ENCODE measurements at regions not wholly inside any gene's neighbourhood (a gene's known extent, or its start where the extent isn't known, plus 50 kb on each side); places are given as distances from the start of the nearest gene placed in this dataset.
"Not testable (repeated sequence)": the region's sequence is repeated elsewhere in the genome, so short reads cannot be mapped to it uniquely, and the experiment has no call there.

- H3K4me3 Mint-ChIP-seq, result no peak overlapping the region
- no peaks in the 10 kb centered on the region for H3K27me3 Mint-ChIP-seq
- no peaks in the 10 kb centered on the region for H3K4me1 Mint-ChIP-seq
- DNase-seq (no peak), ATAC-seq (ENCODE audit: low read depth in 2 of 2) (no peak)
- no peak overlapping the region for H3K27ac Mint-ChIP-seq
- peaks cover 6 to 19% (median 9%) of the 10 kb centered on the region in 7 donors for H3K9me3 Mint-ChIP-seq
- no peaks in the 10 kb centered on the region for H3K36me3 Mint-ChIP-seq
These were observed 551.8 kb downstream of the CDH9 start for GRCh38 chr5:26486631-26487030.

DNA sequence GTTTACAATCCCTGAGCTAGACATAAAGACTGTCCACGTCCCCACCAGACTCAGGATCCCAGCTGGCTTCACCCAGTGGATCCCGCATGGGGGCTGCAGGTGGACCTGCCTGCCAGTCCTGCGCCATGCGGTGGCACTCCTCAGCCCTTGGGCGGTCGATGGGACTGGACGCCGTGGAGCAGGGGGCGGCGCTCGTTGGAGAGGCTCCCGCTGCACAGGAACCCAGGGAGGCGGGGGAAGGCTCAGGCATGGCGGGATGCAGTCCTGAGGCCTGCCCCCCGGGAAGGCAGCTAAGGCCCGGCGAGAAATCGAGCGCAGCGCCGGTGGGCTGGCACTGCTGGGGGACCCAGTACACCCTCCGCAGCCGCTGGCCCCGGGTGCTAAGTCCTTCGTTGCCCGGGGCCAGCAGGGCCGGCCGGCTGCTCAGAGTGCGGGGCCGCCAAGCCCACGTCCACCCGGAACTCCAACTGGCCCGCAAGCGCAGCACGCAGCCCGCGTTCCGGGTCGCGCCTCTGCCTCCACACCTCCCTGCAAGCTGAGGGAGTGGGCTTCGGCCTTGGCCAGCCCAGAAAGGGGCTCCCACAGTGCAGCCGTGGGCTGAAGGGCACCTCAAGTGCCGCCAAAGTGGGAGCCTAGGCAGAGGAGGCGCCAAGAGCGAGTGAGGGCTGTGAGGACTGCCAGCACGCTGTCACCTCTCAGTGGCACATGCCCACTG is 553.1 kb downstream of the CDH9 start:
- not testable (repeated sequence) for ATAC-seq (ENCODE audit: low read depth in 2 of 2)

GRCh38 chr5:26482810-26483375 is 555.5 kb downstream of the CDH9 start:
- H3K4me1 Mint-ChIP-seq, result no peaks in the 10 kb centered on the region
- ATAC-seq (ENCODE audit: low read depth in 2 of 2), result no peak
- no peaks in the 10 kb centered on the region for H3K27me3 Mint-ChIP-seq
- H3K36me3 Mint-ChIP-seq, result no peaks in the 10 kb centered on the region
- no peak overlapping the region for H3K27ac Mint-ChIP-seq
- H3K9me3 Mint-ChIP-seq, result peaks cover 0 to 12% (median 7%) of the 10 kb centered on the region in 7 donors
- no peak for DNase-seq
- peak overlapping the region in 1 of 8 donors; percentile 15 for H3K4me3 Mint-ChIP-seq

More for the DNA sequence above, 553.1 kb downstream of the CDH9 start:
- not testable (repeated sequence) for H3K27ac Mint-ChIP-seq, H3K4me1 Mint-ChIP-seq, H3K36me3 Mint-ChIP-seq, H3K4me3 Mint-ChIP-seq, H3K27me3 Mint-ChIP-seq, DNase-seq
- peaks cover 4 to 15% (median 8%) of the 10 kb centered on the region in 7 donors for H3K9me3 Mint-ChIP-seq

- H3K27me3 Mint-ChIP-seq, result no peaks in the 10 kb centered on the region
- DNase-seq (no peak), ATAC-seq (ENCODE audit: low read depth in 2 of 2) (no peak)
- no peaks in the 10 kb centered on the region for H3K4me1 Mint-ChIP-seq
- peak overlapping the region in 1 of 8 donors; percentile 15 for H3K4me3 Mint-ChIP-seq
- H3K27ac Mint-ChIP-seq, result no peak overlapping the region
- peaks cover 0 to 8% (median 5%) of the 10 kb centered on the region in 7 donors for H3K9me3 Mint-ChIP-seq
- H3K36me3 Mint-ChIP-seq, result no peaks in the 10 kb centered on the region
These were observed 556.1 kb downstream of the CDH9 start for GRCh38 chr5:26482076-26482809.

- Mint-ChIP-seq H3K4me3 (no peak overlapping the region), H3K27me3 (no peaks in the 10 kb centered on the region), H3K9me3 (peaks cover 0 to 4% (median 0%) of the 10 kb centered on the region in 7 donors), H3K4me1 (no peaks in the 10 kb centered on the region), H3K36me3 (no peaks in the 10 kb centered on the region), H3K27ac (no peak overlapping the region)
- no peak for DNase-seq
- ATAC-seq (ENCODE audit: low read depth in 2 of 2), result no peak
These were observed 567.9 kb downstream of the CDH9 start for GRCh38 chr5:26470439-26470838.

DNA sequence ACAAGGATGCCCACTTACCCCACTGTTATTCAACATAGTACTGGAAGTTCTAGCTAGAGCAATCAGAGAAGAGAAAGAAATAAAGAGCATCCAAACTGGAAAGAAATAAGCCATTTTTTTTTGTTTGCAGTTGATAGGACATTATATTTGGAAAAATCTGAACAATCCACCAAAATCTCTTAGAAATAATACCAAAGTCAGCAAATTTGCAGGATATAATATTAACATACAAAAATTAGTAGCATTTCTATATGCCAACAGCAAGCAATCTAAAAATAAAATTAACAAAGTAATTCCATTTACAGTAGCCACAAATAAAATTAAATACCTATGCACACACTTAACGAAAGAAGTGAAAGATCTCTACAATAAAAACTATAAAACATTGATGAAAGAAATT is 599.3 kb downstream of the CDH9 start:
- ATAC-seq (ENCODE audit: low read depth in 2 of 2) (no peak), DNase-seq (no peak)
- no peak overlapping the region for H3K27ac Mint-ChIP-seq
- H3K27me3 Mint-ChIP-seq, result no peaks in the 10 kb centered on the region
- H3K36me3 Mint-ChIP-seq, result no peaks in the 10 kb centered on the region
- no peak overlapping the region for H3K4me3 Mint-ChIP-seq
- peaks cover 0 to 11% (median 5%) of the 10 kb centered on the region in 7 donors for H3K9me3 Mint-ChIP-seq
- H3K4me1 Mint-ChIP-seq, result no peaks in the 10 kb centered on the region

DNA sequence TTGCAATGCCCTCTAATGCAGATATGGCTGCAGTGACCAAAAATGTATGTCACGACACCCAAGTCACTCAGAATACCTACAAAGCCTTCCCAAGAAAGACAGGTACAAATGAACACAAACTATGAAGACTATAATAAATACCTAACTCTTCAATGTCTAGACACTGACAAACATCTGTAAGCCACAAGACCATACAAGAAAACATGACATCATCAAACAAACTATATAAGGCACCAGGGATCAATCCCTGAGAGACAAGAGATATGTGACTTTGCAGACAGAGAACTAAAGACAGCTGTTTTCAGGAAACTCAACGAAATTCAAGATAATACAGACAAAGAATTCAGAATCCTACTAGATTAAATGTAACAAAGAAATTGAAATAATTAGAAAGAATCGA is 603.7 kb downstream of the CDH9 start:
- Mint-ChIP-seq H3K36me3 (no peaks in the 10 kb centered on the region), H3K4me3 (no peak overlapping the region), H3K27ac (no peak overlapping the region), H3K9me3 (peaks cover 0 to 12% (median 5%) of the 10 kb centered on the region in 7 donors), H3K27me3 (no peaks in the 10 kb centered on the region), H3K4me1 (no peaks in the 10 kb centered on the region)
- ATAC-seq (ENCODE audit: low read depth in 2 of 2) (no peak), DNase-seq (no peak)

- no peaks in the 10 kb centered on the region for H3K4me1 Mint-ChIP-seq
- ATAC-seq (ENCODE audit: low read depth in 2 of 2) (no peak), DNase-seq (no peak)
- H3K27me3 Mint-ChIP-seq, result no peaks in the 10 kb centered on the region
- peaks cover 0 to 12% (median 5%) of the 10 kb centered on the region in 7 donors for H3K9me3 Mint-ChIP-seq
- H3K4me3 Mint-ChIP-seq, result no peak overlapping the region
- no peaks in the 10 kb centered on the region for H3K36me3 Mint-ChIP-seq
- H3K27ac Mint-ChIP-seq, result no peak overlapping the region
These were observed 606.0 kb downstream of the CDH9 start for GRCh38 chr5:26432386-26432785.

DNA sequence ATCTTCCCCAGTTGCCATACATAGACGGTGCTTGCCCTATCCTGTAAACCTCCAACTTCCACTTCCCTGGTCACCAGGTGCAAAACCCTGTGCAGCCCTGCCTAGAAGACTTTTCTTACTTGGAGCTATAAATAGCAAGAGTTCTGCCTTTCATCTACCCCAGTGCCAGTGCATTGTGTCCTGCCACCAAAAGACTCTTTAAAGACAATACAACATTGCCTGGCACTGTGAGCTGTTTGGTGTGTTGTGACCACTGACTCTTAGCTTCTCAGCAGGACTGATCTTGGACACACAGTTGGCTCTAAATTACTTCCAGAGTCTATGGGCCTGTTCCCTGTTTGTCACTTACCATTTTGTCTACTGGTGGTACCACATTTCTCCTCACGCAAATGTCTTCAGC is 608.1 kb downstream of the CDH9 start:
- Mint-ChIP-seq H3K4me3 (no peak overlapping the region), H3K4me1 (no peaks in the 10 kb centered on the region), H3K27me3 (no peaks in the 10 kb centered on the region), H3K9me3 (peaks cover 0 to 10% (median 5%) of the 10 kb centered on the region in 7 donors), H3K36me3 (no peaks in the 10 kb centered on the region), H3K27ac (no peak overlapping the region)
- DNase-seq (no peak), ATAC-seq (ENCODE audit: low read depth in 2 of 2) (no peak)

GRCh38 chr5:26427281-26427680 is 611.1 kb downstream of the CDH9 start:
- Mint-ChIP-seq H3K4me3 (no peak overlapping the region), H3K9me3 (peaks cover 0 to 9% (median 4%) of the 10 kb centered on the region in 7 donors), H3K36me3 (no peaks in the 10 kb centered on the region), H3K4me1 (no peaks in the 10 kb centered on the region), H3K27me3 (no peaks in the 10 kb centered on the region), H3K27ac (no peak overlapping the region)
- no peak for DNase-seq
- ATAC-seq (ENCODE audit: low read depth in 2 of 2), result no peak

DNA sequence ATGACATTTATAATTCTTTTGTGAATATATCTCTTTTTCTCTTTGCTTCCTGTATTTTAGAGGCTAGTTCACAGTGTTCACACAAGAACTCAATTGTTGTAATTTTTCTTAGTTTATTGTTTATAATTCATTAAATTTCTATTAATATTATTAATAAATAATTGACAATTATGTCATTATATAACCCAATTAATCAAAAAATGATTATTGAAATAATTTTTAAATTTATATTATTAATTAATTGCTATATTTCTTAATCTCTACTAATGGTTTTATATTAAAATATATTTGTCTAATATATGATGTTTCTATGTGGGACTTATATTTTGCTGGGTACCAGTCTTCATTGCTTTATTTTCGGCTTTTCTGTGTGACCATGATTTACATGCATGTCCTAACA is 618.4 kb downstream of the CDH9 start:
- Mint-ChIP-seq H3K9me3 (peaks cover 0 to 4% (median 0%) of the 10 kb centered on the region in 7 donors), H3K4me3 (no peak overlapping the region), H3K27ac (no peak overlapping the region), H3K27me3 (no peaks in the 10 kb centered on the region), H3K4me1 (no peaks in the 10 kb centered on the region), H3K36me3 (no peaks in the 10 kb centered on the region)
- DNase-seq (no peak), ATAC-seq (ENCODE audit: low read depth in 2 of 2) (no peak)

DNA sequence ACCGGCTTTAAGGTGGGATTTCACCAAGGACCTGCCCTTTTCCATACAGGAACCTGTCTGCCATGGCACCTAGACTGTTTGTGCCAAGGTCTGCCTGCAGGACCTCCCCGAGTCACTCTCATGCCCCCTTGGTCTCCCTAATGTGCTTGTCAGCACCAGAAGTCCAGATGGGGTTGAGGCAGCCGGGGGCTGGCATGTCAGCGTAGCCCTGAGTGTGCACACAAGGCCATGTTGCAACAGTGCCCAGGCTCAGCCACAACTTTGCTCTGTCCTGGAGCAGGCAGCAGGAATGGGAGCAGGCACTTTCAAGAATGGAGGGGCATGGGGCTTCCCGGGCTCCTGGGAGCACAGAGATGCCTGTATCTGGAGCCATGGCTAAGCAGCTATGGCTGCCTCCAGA is 621.5 kb downstream of the CDH9 start:
- ATAC-seq (ENCODE audit: low read depth in 2 of 2), result no peak
- Mint-ChIP-seq H3K4me3 (no peak overlapping the region), H3K36me3 (no peaks in the 10 kb centered on the region), H3K4me1 (no peaks in the 10 kb centered on the region), H3K27ac (no peak overlapping the region), H3K27me3 (no peaks in the 10 kb centered on the region), H3K9me3 (peaks cover 0 to 5% (median 0%) of the 10 kb centered on the region in 7 donors)
- DNase-seq, result no peak

- H3K27ac Mint-ChIP-seq, result no peak overlapping the region
- no peak for DNase-seq
- peaks cover 0 to 9% (median 3%) of the 10 kb centered on the region in 7 donors for H3K9me3 Mint-ChIP-seq
- no peaks in the 10 kb centered on the region for H3K27me3 Mint-ChIP-seq
- peak overlapping the region in 1 of 8 donors; percentile 42 for H3K4me3 Mint-ChIP-seq
- H3K36me3 Mint-ChIP-seq, result no peaks in the 10 kb centered on the region
- ATAC-seq (ENCODE audit: low read depth in 2 of 2), result no peak
- H3K4me1 Mint-ChIP-seq, result no peaks in the 10 kb centered on the region
These were observed 622.2 kb downstream of the CDH9 start for GRCh38 chr5:26415987-26416779.
